HEK293T (cell line): ENCODE measurements at regions not wholly inside any gene's neighbourhood (a gene's known extent, or its start where the extent isn't known, plus 50 kb on each side); places are given as distances from the start of the nearest gene placed in this dataset.

Experiments
- ARNT ChIP-seq: fragments of 450-650 bp; IDR thresholded peaks from 2 replicates; pipeline ENCODE4 v1.6.1; 2017; ENCODE audit warnings: mild to moderate bottlenecking
- BHLHE40 ChIP-seq: fragments of 450-650 bp; IDR thresholded peaks from 2 replicates; pipeline ENCODE4 v1.6.1; 2016; ENCODE audit warnings: mild to moderate bottlenecking, moderate library complexity, borderline replicate concordance
- CTBP1 ChIP-seq: fragments of 450-650 bp; IDR thresholded peaks from 2 replicates; pipeline ENCODE4 v1.6.1; 2016; ENCODE audit warnings: borderline replicate concordance
- FOXA1 ChIP-seq: fragments of 450-650 bp; IDR thresholded peaks from 2 replicates; pipeline ENCODE4 v1.6.1; 2016; ENCODE audit warnings: mild to moderate bottlenecking
- FOXK2 ChIP-seq: fragments of 450-650 bp; IDR thresholded peaks from 2 replicates; pipeline ENCODE4 v1.6.1; 2016; ENCODE audit warnings: mild to moderate bottlenecking
- FOXM1 ChIP-seq: fragments of 450-650 bp; IDR thresholded peaks from 2 replicates; pipeline ENCODE4 v1.6.1; 2017; ENCODE audit warnings: mild to moderate bottlenecking, borderline replicate concordance
- HDGF ChIP-seq: fragments of 450-650 bp; IDR thresholded peaks from 2 replicates; pipeline ENCODE4 v1.6.1; 2017; ENCODE audit warnings: antibody characterized with exemption, borderline replicate concordance
- L3MBTL2 ChIP-seq: fragments of 450-650 bp; conservative IDR thresholded peaks from 2 replicates; pipeline ENCODE4 v1.6.1; 2016; ENCODE audit warnings: mild to moderate bottlenecking
- LEF1 ChIP-seq: fragments of 450-650 bp; IDR thresholded peaks from 2 replicates; pipeline ENCODE4 v1.6.1; 2017; ENCODE audit warnings: mild to moderate bottlenecking, borderline replicate concordance
- PKNOX1 ChIP-seq: fragments of 450-650 bp; IDR thresholded peaks from 2 replicates; pipeline ENCODE4 v1.6.1; 2016
- SP1 ChIP-seq: fragments of 450-650 bp; IDR thresholded peaks from 2 replicates; pipeline ENCODE4 v1.6.1; 2017
- SUZ12 ChIP-seq: fragments of 450-650 bp; IDR thresholded peaks from 2 replicates; pipeline ENCODE4 v1.6.1; 2016; ENCODE audit warnings: mild to moderate bottlenecking
- TARDBP ChIP-seq: fragments of 450-650 bp; IDR thresholded peaks from 2 replicates; pipeline ENCODE4 v1.6.1; 2016

GRCh38 chr11:120024046-120024445, 113.9 kb downstream of the TRIM29 start:
- TF ChIP-seq SP1 (no peak), ARNT (no peak), FOXM1 (no peak), L3MBTL2 (no peak), TARDBP (no peak), BHLHE40 (no peak), CTBP1 (no peak), FOXA1 (no peak), FOXK2 (no peak), LEF1 (no peak), PKNOX1 (no peak), SUZ12 (no peak), HDGF (no peak)
